HepG2 (cell line): ENCODE measurements at regions not wholly inside any gene's neighbourhood (a gene's known extent, or its start where the extent isn't known, plus 50 kb on each side); places are given as distances from the start of the nearest gene placed in this dataset.

Experiments
- ATAC-seq: fragments of 200-7000 bp; cut with Tn5 transposase; 3 replicates; pipeline ENCODE4 v1.9.1; 2020; ENCODE audit warnings: mild to moderate bottlenecking, moderate library complexity
- BruUV-seq: library from RNA; stranded (reverse); fragments of 400-500 nt; replicated peaks from 2 replicates; lab custom pipeline; 2021; lab: Mats Ljungman, UMichigan
- CTCF ChIA-PET: fragments of 300-600 bp; formaldehyde crosslinking; extraction: SDS; loops from one replicate; lab custom pipeline; 2021; ENCODE audit warnings: low total read pairs, inconsistent platforms, low intra/inter-chr PET ratio; lab: Yijun Ruan, JAX
- POLR2A ChIA-PET: fragments of 350-600 bp; sonication (Branson Sonifier 250); formaldehyde crosslinking; loops from one replicate; lab custom pipeline; 2020; ENCODE audit warnings: antibody characterized with exemption, inconsistent platforms; lab: Yijun Ruan, JAX
- DNase-seq: peaks from one replicate; pipeline ENCODE4 v3.0.0-alpha.2; 2015; ENCODE audit warnings: low spot score
- FAIRE-seq: peaks from 3 replicates; lab custom pipeline; 2011; peaks lifted over from hg19 to GRCh38; lab: Jason Lieb, UNC
- H2AFZ ChIP-seq: one replicate; pipeline ENCODE4 v1.6.1; 2011; ENCODE audit warnings: low read length, inconsistent platforms
- H3K27ac ChIP-seq: fragments of 300-600 bp; 3 replicates; pipeline ENCODE4 v1.8.0; 2011; ENCODE audit warnings: mixed run types, mild to moderate bottlenecking, mixed read lengths, low read length, inconsistent platforms; ENCODE audit not compliant: insufficient read depth; ENCODE audit errors: extremely low read length
- H3K27me3 ChIP-seq, 2 experiments: fragments of 200-600 bp in 1 of 2; 2 replicates in 1 of 2; 3 replicates in 1 of 2; pipeline versions ENCODE4 v1.6.0 to v1.8.0; 2011; ENCODE audit warnings: low read length in 2 of 2, mild to moderate bottlenecking in 2 of 2, moderate library complexity in 2 of 2, inconsistent platforms in 1 of 2; ENCODE audit not compliant: insufficient read depth in 2 of 2, control insufficient read depth in 1 of 2
- H3K36me3 ChIP-seq, 2 experiments: fragments of 200-600 bp in 1 of 2; replicated peaks in 1 of 2; 2 replicates in 1 of 2; 3 replicates in 1 of 2; pipeline versions ENCODE4 v1.5.1 to v1.8.0; 2011; ENCODE audit warnings: low read length in 2 of 2, inconsistent platforms in 1 of 2; ENCODE audit not compliant: insufficient read depth in 2 of 2, control insufficient read depth in 1 of 2
- H3K4me1 ChIP-seq: 2 replicates; pipeline ENCODE4 v1.5.1; 2012; ENCODE audit warnings: low read length, inconsistent platforms; ENCODE audit not compliant: insufficient read depth
- H3K4me2 ChIP-seq: 2 replicates; pipeline ENCODE4 v1.6.0; 2011; ENCODE audit warnings: low read depth, low read length, inconsistent platforms
- H3K4me3 ChIP-seq, 3 experiments: fragments of 200-600 bp in 1 of 3; sonication (generic), shearing (Covaris generic) in 1 of 3; replicated peaks in 1 of 3; 2 replicates each; pipeline ENCODE4 v1.5.1; 2011 to 2016; ENCODE audit warnings: low read length in 3 of 3, inconsistent platforms in 2 of 3, low read depth in 2 of 3, mild to moderate bottlenecking in 2 of 3, control low read depth in 1 of 3, mixed read lengths in 1 of 3; ENCODE audit not compliant: insufficient read depth in 1 of 3
- H3K79me2 ChIP-seq: one replicate; pipeline ENCODE4 v1.6.1; 2011; ENCODE audit warnings: low read length, inconsistent platforms; ENCODE audit not compliant: insufficient read depth
- H3K9ac ChIP-seq: 2 replicates; pipeline ENCODE4 v1.6.0; 2011; ENCODE audit warnings: mild to moderate bottlenecking, low read depth, low read length, inconsistent platforms; ENCODE audit not compliant: insufficient read depth
- H3K9me3 ChIP-seq: 2 replicates; pipeline ENCODE4 v1.5.1; 2012; ENCODE audit warnings: mild to moderate bottlenecking, low read length
- H4K20me1 ChIP-seq: 2 replicates; pipeline ENCODE4 v1.6.0; 2011; ENCODE audit warnings: inconsistent platforms, mild to moderate bottlenecking, low read length, moderate library complexity; ENCODE audit not compliant: insufficient read depth
- CENPX ChIP-seq: sonication (generic); formaldehyde crosslinking; IDR thresholded peaks from 2 replicates; pipeline ENCODE4 v1.9.0; 2021; ENCODE audit warnings: mild to moderate bottlenecking, missing genetic modification reagents, moderate library complexity
- KLF16 ChIP-seq, 2 experiments: sonication (generic) in 1 of 2; formaldehyde crosslinking in 1 of 2; IDR thresholded peaks; 2 replicates each; pipeline versions ENCODE4 v1.6.1 to v1.8.0; 2016 to 2023; ENCODE audit warnings: missing genetic modification reagents in 2 of 2, missing compliant biosample characterization in 1 of 2
- MZF1 ChIP-seq: sonication (generic); formaldehyde crosslinking; IDR thresholded peaks from 2 replicates; pipeline ENCODE4 v1.8.1; 2023; ENCODE audit warnings: mild to moderate bottlenecking, missing genetic modification reagents, borderline replicate concordance
- SSRP1 ChIP-seq: IDR thresholded peaks from 2 replicates; pipeline ENCODE4 v1.6.1; 2016; ENCODE audit warnings: control low read depth
- TBL1XR1 ChIP-seq: fragments of 150-350 bp; IDR thresholded peaks from 2 replicates; pipeline ENCODE4 v1.6.1; 2014; ENCODE audit warnings: borderline replicate concordance, low read length; ENCODE audit not compliant: partially characterized antibody
- TBX3 ChIP-seq: fragments of 450-650 bp; IDR thresholded peaks from 2 replicates; pipeline ENCODE4 v1.6.1; 2017; ENCODE audit warnings: antibody characterized with exemption, mild to moderate bottlenecking, inconsistent platforms, borderline replicate concordance
- YEATS4 ChIP-seq: sonication (generic); formaldehyde crosslinking; IDR thresholded peaks from 2 replicates; pipeline ENCODE4 v1.4.0; 2020; ENCODE audit warnings: missing genetic modification reagents, borderline replicate concordance
- ZNF160 ChIP-seq: sonication (generic); formaldehyde crosslinking; IDR thresholded peaks from 2 replicates; pipeline ENCODE4 v1.8.0; 2022; ENCODE audit warnings: mild to moderate bottlenecking, inconsistent platforms, missing genetic modification reagents
- ZNF567 ChIP-seq: sonication (generic); formaldehyde crosslinking; IDR thresholded peaks from 2 replicates; pipeline ENCODE4 v1.8.1; 2023; ENCODE audit warnings: mild to moderate bottlenecking, missing genetic modification reagents, borderline replicate concordance
- ZNF670 ChIP-seq: sonication (generic); formaldehyde crosslinking; IDR thresholded peaks from 2 replicates; pipeline ENCODE4 v1.8.0; 2022; ENCODE audit warnings: mild to moderate bottlenecking, missing genetic modification reagents, borderline replicate concordance
- WGBS: methylation state at CpG from one replicate; pipeline ENCODE4 v1.1.6; 2017; ENCODE audit warnings: low lambda C conversion rate; 5-methylcytosine and 5-hydroxymethylcytosine counted together
- in situ Hi-C: cut with HindIII; loops from 2 replicates; pipeline ENCODE4 v1.10.0; 2017; ENCODE audit warnings: low pct_unique_long_range_greater_than_20kb; ENCODE audit not compliant: extremely low pct_ligation_motif_present
- intact Hi-C: fragments of 100-400 bp; cut with micrococcal nuclease; formaldehyde crosslinking; loops from one replicate; pipeline ENCODE4 v1.10.0; 2022; ENCODE audit not compliant: unreplicated experiment

- TF ChIP-seq ZNF670 (CRISPR knock-in tag) (no peak), CENPX (CRISPR knock-in tag) (no peak), ZNF160 (CRISPR knock-in tag) (no peak), TBX3 (no peak), SSRP1 (CRISPR knock-in tag) (no peak)
- TF ChIP-seq, all 625 proteins: peak for 0
Observed at GRCh38 chr3:76886761-76887500, 153.0 kb upstream of the ROBO2 start (continued).

DNA sequence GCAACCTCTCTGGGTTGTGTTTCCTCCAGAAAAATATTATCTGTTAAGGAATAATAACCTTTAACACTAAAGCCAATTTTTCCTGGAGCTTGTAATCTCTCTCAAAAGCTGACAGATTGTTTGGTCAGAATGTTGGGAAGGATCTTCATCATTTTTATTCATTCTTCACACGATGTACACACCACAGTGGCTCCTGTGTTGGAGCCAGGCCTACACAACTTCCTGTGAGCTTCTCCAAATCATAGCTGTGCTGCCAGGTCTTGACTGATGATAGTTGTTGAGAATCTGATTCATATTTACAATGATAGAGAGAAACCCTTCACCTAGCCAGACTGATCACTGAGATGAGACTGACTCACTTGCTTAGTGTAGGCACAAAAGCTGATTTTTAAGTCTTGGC, 151.0 kb upstream of the ROBO2 start:
- in situ Hi-C loops = no loop called here
- Histone ChIP-seq H4K20me1 (no peaks in the 10 kb centered on the region), H3K79me2 (no peaks in the 10 kb centered on the region), H3K27me3 (no peaks in the 10 kb centered on the region; a peak in 1 of 5 replicates), H3K4me1 (no peaks in the 10 kb centered on the region), H3K9ac (no peak overlapping the region), H2AFZ (no peak overlapping the region), H3K36me3 (no peaks in the 10 kb centered on the region), H3K27ac (no peak overlapping the region), H3K9me3 (no peaks in the 10 kb centered on the region), H3K4me2 (no peak overlapping the region), H3K4me3 (no peak overlapping the region)
- 0% methylated on average over 1 of the region's 1 CpG for WGBS
- ChIA-PET POLR2A (no interaction called here), CTCF (no interaction called here)
- DNase-seq (no peak), ATAC-seq (no peak), FAIRE-seq (no peak)
- intact Hi-C loops = no loop called here
- no peak for TF ChIP-seq TBL1XR1
- TF ChIP-seq MZF1 = no peak
- TF ChIP-seq YEATS4 = no peak
- no peak for TF ChIP-seq ZNF567 (CRISPR knock-in tag)
- no peak for TF ChIP-seq KLF16 (CRISPR knock-in tag; IDR thresholded peaks at IDR 0.05)
- no TSS peak for BruUV-seq
